ENCODE measurements at regions not wholly inside any gene's neighbourhood (a gene's known extent, or its start where the extent isn't known, plus 50 kb on each side); places are given as distances from the start of the nearest gene placed in this dataset.
A peak's percentile ranks its signal among the peaks of the same experiment; 100 is the strongest.
"Not testable (repeated sequence)": the region's sequence is repeated elsewhere in the genome, so short reads cannot be mapped to it uniquely, and the experiment has no call there.

GRCh38 chr2:8138923-8139667, 542.8 kb upstream of the ID2 start:
- no peak for DNase-seq (ENCODE audit: extremely low read depth in 1 of 2, low read depth in 1 of 2)

DNA sequence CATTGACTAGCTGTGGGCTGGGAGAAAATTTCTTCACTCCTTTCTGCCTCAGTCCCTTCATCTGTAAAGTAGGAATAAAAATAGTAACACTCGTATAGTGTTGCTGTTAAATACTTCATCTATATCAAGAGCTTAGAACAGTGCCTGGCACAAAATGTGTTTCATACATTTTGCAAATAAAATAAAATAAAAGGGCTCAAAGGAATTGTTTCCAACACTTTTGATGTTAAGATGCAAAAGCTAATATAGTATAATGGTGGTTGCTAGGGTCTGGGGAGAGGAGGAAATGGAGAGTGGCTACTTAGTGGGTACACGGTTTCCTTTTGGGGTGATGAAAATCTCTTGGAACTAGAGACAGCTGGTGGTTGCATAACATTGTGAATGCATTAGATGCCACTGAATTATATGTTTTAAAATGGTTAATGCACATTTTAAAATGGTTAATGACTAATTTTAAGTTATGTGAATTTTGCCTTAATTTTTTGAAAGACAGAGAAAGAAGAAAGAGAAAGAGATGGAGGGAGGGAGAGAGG, 542.1 kb upstream of the ID2 start:
- no peak for DNase-seq (ENCODE audit: extremely low read depth in 1 of 2, low read depth in 1 of 2)

DNA sequence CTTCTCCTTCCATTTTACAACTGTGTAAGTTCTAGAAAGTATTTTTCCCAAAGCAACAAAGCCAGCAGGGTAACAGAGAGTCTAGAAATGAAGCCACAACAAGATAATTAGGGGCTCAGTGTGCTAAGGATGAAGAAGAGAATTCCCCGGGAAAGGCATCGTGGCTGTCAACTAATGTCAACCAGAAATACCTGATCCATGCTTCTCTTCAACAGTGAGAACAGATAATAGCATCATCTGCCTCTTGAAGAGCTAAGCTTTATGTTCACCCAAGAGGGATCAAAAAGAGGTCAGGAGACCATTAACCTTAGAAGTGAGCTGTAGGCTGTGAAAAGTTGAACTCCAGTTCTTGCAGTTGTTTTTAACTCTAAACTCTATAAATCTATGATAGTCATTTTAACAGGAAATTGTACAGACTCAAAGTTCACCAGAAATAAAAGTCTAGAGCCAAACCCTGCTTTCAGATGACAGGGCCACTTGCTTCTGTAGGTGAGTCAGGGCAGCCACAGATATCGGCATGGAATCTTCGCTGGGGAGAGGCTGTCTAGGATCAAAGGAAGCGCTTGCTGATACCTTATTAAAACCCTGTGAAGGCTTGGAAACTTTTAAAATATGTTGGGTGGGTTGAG, 540.7 kb upstream of the ID2 start:
- DNase-seq (ENCODE audit: extremely low read depth in 1 of 2, low read depth in 1 of 2): no peak

GRCh38 chr2:8141780-8142179, 540.1 kb upstream of the ID2 start:
- no peak for DNase-seq (ENCODE audit: extremely low read depth in 1 of 2, low read depth in 1 of 2)

- no peak for DNase-seq (ENCODE audit: extremely low read depth in 1 of 2, low read depth in 1 of 2)
Measured at GRCh38 chr2:8142461-8142860, 539.4 kb upstream of the ID2 start.

DNA sequence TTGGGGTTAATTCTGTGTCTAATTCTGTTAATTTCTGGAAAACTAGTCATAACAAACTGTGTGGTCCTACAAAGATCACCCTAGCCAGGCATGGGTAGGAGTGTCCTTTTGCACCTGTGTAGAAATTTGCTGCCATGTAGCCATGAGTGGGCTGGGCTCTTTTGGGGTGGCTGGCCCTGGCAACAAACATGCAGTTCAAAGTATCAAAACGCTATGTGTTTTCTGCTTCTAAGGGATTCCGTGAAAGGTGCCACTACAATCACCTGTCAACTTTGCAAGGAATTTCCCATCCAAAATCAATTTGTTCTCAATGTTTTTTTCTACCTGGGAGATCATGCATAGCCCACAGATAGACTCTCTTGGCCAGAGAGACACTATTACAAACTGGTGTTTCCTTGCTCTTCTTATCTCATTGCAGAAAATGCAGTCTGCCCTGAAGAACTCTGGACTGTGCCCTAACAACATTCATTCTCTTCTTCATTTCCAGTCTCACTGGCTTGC, 537.7 kb upstream of the ID2 start:
- DNase-seq (ENCODE audit: extremely low read depth in 1 of 2, low read depth in 1 of 2): no peak

DNA sequence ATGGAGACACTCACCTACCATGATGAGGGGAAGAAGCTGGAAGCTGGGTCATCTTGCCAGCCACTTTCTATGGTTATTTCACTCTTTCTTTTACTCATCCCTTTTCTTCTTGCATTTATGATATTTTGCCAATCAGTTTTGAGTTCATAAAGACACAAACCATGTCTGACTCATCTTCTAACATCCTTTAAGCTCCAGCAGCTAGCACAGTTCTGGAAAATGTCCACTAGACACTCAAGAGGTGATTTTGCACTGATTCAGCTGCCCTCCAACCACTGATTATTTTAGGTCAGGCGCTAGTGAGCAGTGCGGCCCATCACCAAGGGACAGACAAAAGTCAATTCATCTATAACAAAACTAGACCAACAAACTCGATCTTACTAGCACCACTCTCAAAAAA, 537.1 kb upstream of the ID2 start:
- no peak for DNase-seq (ENCODE audit: extremely low read depth in 1 of 2, low read depth in 1 of 2)

- not testable (repeated sequence) for DNase-seq (ENCODE audit: extremely low read depth in 1 of 2, low read depth in 1 of 2)
Measured at GRCh38 chr2:8145375-8145774, 536.5 kb upstream of the ID2 start.

GRCh38 chr2:8146132-8147005, 535.5 kb upstream of the ID2 start:
- no peak for DNase-seq (ENCODE audit: extremely low read depth in 1 of 2, low read depth in 1 of 2)

DNA sequence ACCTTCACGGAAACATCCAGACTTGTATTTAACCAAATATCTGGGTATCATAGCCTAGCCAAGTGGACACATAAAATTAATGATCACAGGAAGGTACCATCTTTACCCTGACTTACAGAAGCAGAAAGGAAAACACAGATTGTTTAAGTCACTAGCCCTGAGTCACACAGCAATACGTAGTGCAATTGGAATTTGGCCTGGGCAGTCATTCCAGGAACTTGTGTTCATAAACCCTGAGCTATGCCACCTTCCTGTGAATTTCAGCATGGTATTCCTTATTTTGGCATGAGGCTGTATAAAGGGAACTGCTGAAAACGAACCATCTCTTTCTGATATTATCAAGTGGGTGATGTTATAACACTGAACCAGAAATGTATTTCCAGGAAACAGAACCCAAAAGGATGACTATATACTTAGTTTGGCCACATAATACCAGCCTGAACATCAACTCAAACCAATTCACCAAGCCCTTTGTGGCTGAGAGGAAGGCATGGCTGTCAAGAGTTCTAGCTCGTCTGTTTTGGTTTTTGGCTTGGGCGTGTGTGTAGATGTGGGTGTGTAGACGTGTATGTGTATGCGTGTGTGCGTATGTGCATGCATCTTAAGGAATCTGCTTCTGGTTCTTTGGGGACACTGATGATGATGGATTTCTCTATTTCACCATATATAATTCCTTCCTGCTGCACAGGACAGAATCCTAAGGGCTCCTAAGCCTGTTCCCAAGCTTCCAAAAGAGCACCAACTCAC, 533.4 kb upstream of the ID2 start:
- no peak for DNase-seq (ENCODE audit: extremely low read depth in 1 of 2, low read depth in 1 of 2)

GRCh38 chr2:8149007-8149405, 532.9 kb upstream of the ID2 start:
- DNase-seq (ENCODE audit: extremely low read depth in 1 of 2, low read depth in 1 of 2): no peak

DNA sequence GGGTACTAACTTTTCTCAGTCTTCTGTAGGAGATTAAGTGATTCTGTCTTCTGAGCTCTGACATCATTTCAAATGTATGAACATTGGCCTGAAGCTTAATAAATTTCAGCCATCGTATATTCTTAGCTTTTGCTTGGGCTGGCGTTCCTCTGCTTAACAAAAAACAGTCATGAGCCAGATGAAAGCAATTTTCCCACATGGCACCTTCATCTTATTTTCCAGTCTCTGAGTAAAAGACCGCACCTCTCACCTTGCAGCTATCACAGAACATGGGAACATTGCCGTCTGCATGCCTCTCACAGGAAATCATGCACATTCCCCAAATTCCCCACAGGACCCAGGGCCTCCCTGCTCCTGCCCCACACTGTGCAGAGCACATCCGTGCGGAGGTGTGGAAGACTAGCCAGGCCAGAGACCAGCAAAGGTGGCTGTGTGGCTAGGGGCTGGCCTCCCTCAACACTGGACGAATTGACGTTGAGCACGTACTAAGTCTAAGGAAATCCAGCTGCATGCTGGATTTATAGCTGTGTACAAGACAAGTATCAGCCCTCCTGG, 531.8 kb upstream of the ID2 start:
- DNase-seq (ENCODE audit: extremely low read depth in 1 of 2, low read depth in 1 of 2): no peak

- DNase-seq (ENCODE audit: extremely low read depth in 1 of 2, low read depth in 1 of 2): no peak
Measured at GRCh38 chr2:8151888-8152287, 530.0 kb upstream of the ID2 start.

DNA sequence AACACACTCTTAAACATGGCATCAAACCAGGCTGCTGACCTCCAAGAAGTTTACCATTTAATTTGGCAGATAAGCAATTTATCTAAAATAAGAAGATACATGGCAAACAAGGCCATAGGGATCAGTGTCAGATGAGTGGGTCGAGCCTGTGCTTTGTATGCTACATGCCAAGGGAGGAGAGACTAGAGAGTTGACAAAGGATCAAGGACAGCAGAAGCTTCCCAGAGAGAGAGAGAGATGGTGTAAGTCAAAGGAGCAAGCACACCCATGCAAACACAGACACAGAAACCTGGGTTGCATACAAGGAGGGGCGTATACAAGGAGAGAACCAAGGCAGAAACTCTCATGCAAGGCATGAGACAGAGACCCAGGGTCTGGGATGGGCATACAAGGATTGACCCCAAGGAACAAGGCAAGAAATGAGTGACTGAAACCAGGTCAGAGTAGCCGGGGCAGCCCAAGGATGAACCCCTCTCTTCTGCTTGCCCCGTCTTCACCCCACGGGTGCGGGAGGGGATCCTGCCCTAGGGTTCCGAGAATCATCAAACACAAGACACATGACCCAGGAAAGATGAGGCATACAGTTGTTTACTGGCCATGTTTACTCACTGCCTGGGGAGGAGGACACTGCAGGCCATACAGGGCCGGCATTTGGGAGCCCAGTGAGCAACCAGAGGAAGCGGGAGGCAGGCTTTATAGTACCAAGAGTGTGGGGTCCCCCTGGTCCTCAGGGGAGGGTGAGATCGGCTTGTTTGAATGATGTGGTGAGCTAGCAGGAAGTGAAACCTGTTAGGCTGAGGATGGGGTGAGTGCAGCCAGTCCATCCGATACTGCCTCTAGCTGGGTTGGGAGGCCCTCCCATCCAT, 529.2 kb upstream of the ID2 start:
- no peak for DNase-seq (ENCODE audit: extremely low read depth in 1 of 2, low read depth in 1 of 2)

DNA sequence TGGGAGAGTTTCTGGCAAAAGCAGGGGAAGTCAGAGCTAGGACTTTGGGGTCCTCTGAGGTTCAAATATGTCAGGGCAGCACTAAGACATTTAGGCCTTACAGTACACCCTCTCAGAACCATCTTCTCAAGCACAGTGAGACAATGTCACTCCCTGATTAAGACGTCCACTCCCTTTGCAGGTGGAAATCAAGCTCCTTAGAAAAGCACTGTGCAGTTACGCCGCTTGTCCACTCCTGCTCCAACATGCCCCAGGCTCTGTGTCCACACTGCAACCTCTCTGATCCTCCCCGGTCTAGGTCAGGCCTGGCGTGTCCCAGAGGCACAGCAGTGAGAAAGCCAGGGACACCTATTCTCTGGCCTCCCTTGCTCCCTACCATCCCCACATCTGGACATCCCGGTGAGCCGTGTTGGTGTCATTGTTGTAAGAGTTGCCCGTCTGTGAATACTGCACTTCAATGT, 528.6 kb upstream of the ID2 start:
- no peak for DNase-seq (ENCODE audit: extremely low read depth in 1 of 2, low read depth in 1 of 2)

DNA sequence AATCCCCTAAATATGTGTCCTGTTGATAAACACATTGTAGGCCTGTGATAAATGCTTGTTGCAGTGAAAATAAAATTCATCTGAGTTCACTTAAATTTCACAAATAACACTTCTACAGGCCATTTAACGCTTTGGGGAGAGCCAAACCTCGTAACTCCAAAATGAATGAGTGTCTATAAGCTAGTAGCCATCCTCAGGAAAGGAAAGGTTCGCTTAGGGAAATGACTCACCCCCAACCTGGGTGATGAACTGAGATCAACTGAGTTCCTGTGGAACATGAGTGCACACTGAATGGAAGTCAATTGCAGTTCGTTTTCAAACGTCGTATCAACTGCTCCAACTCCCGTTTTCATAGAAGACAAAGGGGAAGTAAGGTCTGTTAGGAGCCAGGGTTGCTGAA, 527.6 kb upstream of the ID2 start:
- DNase-seq (ENCODE audit: extremely low read depth in 1 of 2, low read depth in 1 of 2): no peak

DNA sequence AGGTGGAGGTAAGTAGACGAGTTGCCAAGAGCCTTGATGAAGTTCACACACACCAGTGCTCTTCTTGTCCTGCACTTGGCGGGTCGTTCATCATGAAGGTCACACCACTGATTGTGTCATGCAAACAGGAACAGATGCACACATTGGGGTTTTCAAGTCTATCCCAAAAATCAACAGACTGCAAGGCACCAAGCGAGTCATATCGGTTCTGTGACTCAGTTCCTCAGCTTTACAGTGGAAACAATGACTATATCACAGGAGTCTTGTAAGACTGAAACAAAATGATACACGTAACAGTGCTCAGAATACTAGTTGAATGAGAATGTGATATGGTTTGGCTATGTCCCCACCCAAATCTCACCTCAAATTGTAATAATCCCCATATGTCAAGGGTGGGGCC, 526.9 kb upstream of the ID2 start:
- DNase-seq (ENCODE audit: extremely low read depth in 1 of 2, low read depth in 1 of 2): peak in 1 of 2 donors; percentile 29

DNA sequence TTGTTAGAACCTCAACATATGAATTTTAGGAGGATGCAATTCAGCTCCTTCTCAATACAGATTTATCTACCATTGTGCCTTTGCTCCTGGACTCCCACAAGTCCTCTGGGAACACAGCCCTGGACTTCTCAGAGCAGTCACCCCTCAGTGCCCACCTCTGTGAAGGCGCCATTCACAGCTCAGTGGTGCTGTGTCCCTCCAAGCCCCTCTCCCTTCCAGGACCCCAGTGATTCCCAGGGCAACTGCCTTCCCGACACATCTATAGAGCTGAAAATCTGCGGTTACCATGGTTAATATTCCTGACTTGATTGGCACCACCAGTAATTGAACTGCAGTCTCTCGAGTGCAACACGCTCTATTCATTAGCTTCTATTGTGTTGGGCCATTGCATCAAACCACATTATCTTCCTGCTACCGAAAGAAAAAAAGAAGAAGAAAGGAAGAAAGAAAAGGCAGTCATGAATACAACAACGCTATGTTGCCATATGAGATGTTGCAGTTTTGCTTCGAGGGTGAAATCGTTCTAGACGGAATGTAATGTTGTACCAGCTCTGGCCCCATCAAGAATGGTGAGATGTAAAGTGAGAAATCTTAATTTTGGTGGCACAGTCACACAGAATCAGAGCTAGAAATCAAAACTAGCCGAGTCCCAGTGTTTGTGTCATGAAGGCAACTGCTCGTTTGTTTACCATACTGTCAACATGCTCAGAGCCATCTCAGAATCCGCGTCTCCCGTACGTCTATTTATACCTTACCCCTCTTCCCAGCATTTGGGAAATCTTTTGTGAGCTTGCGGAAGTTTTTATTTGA, 524.0 kb upstream of the ID2 start:
- DNase-seq (ENCODE audit: extremely low read depth in 1 of 2, low read depth in 1 of 2): no peak
